HG03520 (cell line): ENCODE measurements at regions not wholly inside any gene's neighbourhood (a gene's known extent, or its start where the extent isn't known, plus 50 kb on each side); places are given as distances from the start of the nearest gene placed in this dataset.

Experiments used
- ATAC-seq: cut with Tn5 transposase; IDR thresholded peaks from one replicate; pipeline ENCODE4 v1.9.1; 2021; ENCODE audit warnings: mild to moderate bottlenecking, moderate library complexity; ENCODE audit not compliant: unreplicated experiment

DNA sequence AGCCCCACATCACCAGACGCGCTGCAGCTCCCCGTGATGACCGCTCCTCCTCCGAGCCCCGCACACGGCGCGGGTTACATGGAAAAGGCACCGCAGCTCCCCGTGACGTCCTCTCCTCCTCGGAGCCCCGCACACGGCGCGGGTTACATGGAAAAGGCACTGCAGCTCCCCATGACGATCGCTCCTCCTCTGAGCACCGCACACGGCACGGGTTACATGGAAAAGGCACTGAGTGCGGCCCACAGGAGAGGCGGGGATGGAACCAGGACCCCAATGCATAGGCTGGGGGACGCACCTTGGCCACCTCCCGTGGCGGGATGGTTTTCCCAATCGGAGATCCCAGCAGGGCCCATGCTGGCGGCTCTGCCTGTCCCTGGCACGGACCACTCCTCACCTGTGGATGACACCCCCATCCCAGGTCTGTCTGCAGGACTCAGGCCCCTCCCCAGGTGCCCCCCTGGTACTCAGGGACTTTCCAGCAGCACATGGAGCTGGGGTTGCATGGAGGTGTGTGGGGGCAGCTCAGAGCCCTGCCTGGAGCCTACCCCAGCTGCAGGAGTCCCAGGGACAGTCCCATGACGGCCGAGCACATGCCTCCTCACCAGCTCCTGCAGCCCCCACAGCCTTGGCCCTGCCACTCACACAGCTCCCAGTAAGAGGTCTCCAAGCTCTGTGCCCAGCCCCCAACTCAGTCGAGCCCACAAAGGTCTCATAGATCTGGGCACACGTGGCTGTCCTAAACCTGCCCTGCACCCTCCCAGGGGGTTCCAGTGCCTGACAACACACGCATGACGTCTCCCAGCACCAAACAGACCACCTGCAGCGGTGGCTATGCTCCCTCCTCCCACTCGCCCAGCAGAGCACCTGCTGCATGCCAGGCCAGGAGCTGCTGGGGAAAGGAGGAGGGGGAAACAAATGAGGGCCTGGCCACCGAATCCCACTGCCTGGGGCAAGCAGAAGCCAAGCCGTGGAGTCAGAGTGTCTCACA is 166.6 kb downstream of the BRD1 start:
- ATAC-seq: no peak

DNA sequence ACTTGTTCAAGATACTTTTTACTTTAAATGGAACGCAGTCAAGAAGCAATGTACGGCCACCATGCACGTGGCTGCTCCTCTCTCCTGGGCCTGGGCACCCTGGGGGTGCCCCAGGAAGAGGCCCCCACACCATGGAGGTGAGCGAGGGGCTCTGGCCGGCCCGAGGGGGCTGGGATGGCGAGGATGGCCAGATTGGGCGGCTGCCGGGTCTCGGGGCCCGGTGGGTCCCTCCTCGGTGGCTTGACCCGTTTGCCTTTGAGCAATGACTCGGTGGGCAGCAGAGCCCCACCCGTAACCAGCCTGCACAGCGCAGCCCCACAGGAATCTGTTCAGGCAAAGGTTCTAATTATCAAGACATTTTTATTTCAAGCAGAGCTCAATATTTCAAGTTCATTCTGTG is 167.4 kb downstream of the BRD1 start:
- no peak for ATAC-seq

DNA sequence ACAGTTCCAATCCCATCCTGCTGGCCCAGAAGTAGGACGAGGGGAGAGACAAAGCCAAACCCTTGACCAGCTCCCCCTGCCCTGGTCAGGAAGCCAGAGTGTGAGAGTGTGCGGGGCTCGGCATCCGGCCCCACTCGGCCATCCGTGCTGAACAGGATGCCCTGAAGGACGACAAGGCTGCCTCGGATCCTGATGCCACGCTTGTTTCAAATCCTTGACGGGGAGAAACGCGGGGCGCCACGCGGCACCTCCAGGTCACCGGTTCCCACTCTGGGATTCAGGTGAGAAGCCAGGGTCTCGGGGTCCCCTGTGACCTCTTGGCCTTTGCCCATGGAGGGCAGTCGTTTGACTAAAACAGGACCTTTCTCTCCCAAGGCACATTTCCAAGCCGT is 167.8 kb downstream of the BRD1 start:
- ATAC-seq: no peak

DNA sequence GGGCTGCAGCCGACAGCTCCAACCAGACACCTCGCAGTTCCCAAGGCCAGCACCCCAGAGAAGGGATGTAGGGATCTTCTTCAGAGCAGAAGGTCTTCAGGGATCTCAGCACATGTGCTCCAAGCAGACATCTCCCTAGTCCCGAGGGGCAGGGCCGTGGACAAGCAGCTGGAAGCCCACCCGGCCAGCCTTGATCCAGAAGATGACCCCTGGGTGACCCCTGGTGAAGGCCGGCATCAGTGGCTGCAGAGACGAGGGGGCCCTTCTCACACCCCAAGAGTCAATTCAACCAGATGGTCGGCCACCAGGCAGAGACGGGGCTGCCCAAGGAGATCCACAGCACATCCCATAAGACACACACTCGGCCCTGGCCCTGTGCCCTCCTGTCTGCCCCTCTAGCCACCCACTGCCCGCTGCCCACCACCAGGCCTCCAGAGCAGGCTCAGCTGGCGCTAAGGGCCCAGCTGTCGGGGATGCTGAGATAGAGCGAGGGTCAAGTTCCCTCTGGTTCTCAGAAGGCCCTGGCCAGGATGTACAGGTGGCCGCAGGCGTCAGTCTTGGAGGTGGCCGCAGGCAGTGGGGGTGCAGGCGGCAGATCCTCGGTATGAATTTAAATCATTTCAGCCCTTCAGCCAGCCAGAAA is 168.3 kb downstream of the BRD1 start:
- no peak for ATAC-seq

- ATAC-seq: no peak
Measured at GRCh38 chr22:49658902-49659280, 168.8 kb downstream of the BRD1 start.

GRCh38 chr22:49657974-49658590 is 169.6 kb downstream of the BRD1 start:
- ATAC-seq: no peak

- ATAC-seq: peak; percentile 55
Measured at GRCh38 chr22:49657275-49657973, 170.2 kb downstream of the BRD1 start.

DNA sequence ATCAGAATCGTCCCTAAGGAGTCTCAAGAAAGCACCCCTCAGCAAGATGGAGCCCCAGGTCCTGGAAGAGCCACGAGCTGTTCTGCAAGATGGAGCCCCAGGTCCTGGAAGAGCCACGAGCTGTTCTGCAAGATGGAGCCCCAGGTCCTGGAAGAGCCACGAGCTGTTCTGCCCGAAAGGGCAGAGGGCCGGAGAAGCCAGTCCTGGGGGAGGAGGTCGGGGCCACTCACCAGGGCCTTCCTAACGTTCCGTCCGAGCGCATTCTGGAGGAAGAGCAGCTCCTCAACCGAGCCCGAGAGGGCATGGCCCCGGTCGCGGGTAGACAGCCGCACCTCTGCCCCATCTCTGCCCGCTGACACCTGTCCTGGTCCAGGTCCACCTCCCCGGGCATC is 170.8 kb downstream of the BRD1 start:
- peak; percentile 27 for ATAC-seq

- no peak for ATAC-seq
Measured at GRCh38 chr22:49656291-49656851, 171.3 kb downstream of the BRD1 start.

GRCh38 chr22:49655168-49655812 is 172.4 kb downstream of the BRD1 start:
- ATAC-seq: no peak

DNA sequence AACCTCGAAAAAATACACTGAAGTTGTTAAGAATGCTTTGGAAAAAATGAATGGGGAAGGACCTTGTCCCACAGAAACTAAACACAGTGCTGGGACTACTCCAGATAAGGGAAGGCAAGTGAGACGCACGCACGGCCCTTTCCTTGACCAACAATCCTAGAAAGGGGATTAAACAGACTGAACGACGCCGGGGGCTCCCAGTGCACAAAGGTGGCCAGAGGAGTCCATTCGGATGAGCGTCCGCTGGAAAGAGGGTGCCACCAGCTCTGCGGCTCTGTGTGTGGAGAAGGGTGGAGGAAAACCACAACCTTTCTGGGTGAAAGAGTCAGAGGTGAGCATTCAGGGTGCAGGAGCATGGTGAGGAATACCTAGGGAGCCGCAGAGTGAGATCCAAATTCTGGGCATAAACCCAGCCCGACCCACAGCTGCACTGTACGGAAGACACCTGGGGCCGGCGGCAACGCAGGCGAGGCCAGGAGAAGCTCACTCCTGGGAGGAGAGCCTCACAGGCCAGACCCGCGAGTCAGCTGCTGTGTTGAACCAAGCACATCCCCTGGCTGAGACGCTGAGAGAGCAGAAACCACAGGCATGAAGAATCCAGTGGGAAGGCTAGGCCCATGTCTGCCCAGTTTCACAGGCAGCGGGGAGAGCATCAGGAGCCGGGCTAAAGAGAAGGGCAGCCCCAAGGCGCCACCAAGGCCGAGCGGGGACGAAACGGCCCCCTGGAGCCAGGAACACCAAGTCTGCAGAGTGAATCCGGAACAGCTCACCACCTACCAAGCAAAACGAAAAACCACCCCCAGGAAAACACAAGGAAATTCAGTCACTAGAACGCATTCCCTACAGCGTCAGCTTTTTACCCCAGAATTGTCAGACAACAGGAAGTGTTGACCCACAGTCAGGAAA is 177.1 kb downstream of the BRD1 start:
- no peak for ATAC-seq

DNA sequence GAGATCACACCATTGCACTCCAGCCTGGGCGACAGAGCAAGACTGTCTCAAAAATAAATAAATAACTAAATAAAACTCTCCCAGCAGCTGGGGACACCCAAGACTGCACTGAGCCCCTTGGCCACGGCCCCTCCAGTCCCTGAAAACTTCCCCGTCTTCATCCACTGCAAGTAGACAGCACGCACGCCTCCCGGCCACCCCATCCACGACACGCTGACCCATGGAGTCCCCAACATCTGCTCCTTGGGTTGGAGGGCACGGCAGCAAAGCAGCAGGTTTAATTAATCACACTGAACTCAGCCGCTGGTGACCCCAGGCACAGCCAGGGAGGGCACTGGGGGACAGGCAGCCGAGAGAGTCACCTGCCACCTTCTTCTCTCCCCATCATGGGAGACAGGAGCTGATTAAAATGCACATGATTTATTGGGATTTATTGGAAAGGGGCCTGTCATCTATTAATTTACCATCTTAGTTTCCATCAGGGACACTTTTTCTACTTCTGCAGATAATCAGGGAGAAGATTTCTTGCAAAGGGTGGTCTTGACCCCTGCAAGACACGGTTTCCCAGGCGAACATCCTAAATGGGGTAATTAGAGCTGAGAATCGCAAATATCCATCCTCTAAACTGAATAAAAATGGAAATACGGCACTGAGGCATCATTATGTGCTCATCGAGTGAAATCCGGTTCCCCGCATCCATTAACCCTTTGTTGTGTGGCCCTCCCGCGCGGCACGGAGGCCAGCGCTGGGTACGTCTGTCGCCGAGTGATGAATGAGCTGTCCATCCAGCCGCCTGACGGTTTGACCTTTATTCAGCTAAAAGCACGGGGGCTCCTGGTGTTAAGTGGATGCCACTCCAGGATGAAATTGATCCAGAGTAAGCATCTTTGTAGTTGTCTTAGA is 178.3 kb downstream of the BRD1 start:
- ATAC-seq: no peak

DNA sequence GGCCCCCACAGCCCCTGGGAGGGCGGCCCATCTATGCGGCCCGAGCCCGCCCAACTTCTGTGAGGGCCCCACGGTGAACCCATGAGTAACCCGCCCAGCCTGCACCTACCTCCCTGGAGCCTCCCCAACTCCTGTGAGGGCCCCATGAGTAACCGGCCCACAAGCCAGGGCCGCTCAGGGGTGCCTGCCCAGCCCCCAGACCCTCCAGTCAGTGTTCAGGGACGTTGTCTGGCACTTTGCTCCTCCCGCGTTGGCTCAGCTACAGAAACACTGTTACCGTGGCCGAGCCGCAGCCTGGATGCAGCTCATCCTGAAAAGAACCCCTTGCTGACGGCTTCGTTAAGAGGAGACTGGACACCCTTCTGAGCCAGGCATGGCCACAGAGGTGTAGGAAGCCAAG is 179.6 kb downstream of the BRD1 start:
- no peak for ATAC-seq

- ATAC-seq: no peak
Measured at GRCh38 chr22:49647627-49648026, 180.0 kb downstream of the BRD1 start.

DNA sequence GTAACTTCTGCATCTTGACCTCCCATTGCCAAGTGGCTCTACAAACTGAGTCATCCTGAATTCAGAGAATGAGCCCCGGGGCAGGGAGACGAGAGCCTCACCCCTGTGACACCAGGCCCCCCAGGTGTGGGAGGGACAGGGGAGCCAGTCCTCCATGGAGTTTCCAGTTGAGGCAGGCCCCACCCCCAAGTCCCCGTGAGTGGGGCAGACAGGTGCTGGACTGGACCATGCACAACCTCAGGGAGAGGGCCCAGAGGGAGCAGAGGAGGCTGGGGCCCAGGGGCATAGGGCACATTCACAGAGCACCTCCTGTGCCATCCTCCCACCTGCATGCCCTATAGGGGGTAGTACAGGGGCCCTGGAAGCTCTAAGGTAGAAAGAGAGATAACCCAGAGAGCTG is 180.8 kb downstream of the BRD1 start:
- ATAC-seq: no peak

GRCh38 chr22:49645791-49646550 is 181.7 kb downstream of the BRD1 start:
- ATAC-seq: no peak

DNA sequence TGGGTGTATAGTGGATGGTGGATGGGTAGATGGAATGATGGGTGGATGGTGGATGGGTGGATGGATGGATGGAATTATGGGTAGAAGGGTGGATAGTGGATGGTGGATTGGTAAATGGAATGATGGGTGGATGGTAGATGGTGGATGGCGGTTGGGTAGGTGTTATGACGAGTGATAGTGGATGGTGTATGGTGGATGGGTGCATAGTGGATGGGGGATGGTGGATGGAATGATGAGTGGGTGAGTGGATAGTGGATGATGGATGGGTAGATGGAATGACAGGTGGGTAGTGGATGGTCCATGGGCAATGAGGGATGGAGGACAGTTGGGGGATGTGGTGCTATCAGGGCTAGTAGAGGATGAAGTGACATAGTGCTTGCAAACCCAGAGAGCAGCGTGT is 182.4 kb downstream of the BRD1 start:
- no peak for ATAC-seq

- ATAC-seq: no peak
Measured at GRCh38 chr22:49643998-49644397, 183.7 kb downstream of the BRD1 start.
